OCI-LY3 (cell line): ENCODE measurements at regions not wholly inside any gene's neighbourhood (a gene's known extent, or its start where the extent isn't known, plus 50 kb on each side); places are given as distances from the start of the nearest gene placed in this dataset.
A peak's percentile ranks its signal among the peaks of the same experiment; 100 is the strongest.

Source experiments
- EZH2phosphoT487 ChIP-seq: fragments of 200-600 bp; shearing (Covaris generic); IDR thresholded peaks from 2 replicates; pipeline ENCODE4 v1.6.1; 2018; ENCODE audit warnings: antibody characterized with exemption, mixed run types, low read depth
- TF ChIP-seq, protein P1 (sequence below): fragments of 200-600, 300-600 bp; sonication (generic); IDR thresholded peaks from 2 replicates; pipeline ENCODE4 v1.5.1; 2014; ENCODE audit warnings: antibody characterized with exemption, low read length, low read depth

DNA sequence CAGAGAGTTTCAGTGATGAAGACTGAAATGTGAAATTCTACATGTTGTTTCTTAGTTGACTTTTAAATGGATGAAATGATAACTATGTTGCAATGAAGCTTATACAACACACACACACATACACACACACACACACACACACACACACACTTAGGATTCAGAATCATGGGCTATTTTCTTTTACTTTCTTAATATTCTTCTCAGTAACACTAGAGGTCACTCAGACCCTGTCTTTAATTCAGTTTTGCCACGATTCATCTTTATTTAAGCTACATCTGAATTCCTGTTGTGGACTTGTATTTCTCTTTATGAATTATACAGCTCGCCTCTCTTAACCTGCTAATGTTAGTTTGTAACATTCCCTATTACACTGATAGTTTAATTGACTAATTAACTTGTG is 109.6 kb upstream of the GOT2 start:
- TF ChIP-seq, protein P1, sequence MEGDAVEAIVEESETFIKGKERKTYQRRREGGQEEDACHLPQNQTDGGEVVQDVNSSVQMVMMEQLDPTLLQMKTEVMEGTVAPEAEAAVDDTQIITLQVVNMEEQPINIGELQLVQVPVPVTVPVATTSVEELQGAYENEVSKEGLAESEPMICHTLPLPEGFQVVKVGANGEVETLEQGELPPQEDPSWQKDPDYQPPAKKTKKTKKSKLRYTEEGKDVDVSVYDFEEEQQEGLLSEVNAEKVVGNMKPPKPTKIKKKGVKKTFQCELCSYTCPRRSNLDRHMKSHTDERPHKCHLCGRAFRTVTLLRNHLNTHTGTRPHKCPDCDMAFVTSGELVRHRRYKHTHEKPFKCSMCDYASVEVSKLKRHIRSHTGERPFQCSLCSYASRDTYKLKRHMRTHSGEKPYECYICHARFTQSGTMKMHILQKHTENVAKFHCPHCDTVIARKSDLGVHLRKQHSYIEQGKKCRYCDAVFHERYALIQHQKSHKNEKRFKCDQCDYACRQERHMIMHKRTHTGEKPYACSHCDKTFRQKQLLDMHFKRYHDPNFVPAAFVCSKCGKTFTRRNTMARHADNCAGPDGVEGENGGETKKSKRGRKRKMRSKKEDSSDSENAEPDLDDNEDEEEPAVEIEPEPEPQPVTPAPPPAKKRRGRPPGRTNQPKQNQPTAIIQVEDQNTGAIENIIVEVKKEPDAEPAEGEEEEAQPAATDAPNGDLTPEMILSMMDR, result peak; percentile 43
- no peak for TF ChIP-seq EZH2phosphoT487
